GM23338 (cell line): ENCODE measurements at regions not wholly inside any gene's neighbourhood (a gene's known extent, or its start where the extent isn't known, plus 50 kb on each side); places are given as distances from the start of the nearest gene placed in this dataset.

Experiments
- EZH2 ChIP-seq: fragments of 200-600 bp; sonication (generic); IDR thresholded peaks from one replicate; pipeline ENCODE4 v1.8.0; 2017; ENCODE audit warnings: antibody characterized with exemption, mild to moderate bottlenecking, low read depth; ENCODE audit not compliant: unreplicated experiment
- EZH2phosphoT487 ChIP-seq: fragments of 200-600 bp; sonication (generic); IDR thresholded peaks from one replicate; pipeline ENCODE4 v1.8.1; 2018; ENCODE audit warnings: antibody characterized with exemption; ENCODE audit not compliant: unreplicated experiment
- POLR2AphosphoS5 ChIP-seq: IDR thresholded peaks from 2 replicates; pipeline ENCODE4 v1.6.1; 2016; ENCODE audit warnings: antibody characterized with exemption, low read depth
- TF ChIP-seq, protein P1 (sequence below), 2 experiments: fragments of 200-600 bp in 1 of 2; sonication (generic) in 1 of 2; conservative IDR thresholded peaks; 2 replicates each; pipeline versions ENCODE4 v1.5.1 to v1.6.1; 2016 to 2017; ENCODE audit warnings: antibody characterized with exemption in 2 of 2, low read depth in 2 of 2, mild to moderate bottlenecking in 2 of 2, moderate library complexity in 1 of 2

DNA sequence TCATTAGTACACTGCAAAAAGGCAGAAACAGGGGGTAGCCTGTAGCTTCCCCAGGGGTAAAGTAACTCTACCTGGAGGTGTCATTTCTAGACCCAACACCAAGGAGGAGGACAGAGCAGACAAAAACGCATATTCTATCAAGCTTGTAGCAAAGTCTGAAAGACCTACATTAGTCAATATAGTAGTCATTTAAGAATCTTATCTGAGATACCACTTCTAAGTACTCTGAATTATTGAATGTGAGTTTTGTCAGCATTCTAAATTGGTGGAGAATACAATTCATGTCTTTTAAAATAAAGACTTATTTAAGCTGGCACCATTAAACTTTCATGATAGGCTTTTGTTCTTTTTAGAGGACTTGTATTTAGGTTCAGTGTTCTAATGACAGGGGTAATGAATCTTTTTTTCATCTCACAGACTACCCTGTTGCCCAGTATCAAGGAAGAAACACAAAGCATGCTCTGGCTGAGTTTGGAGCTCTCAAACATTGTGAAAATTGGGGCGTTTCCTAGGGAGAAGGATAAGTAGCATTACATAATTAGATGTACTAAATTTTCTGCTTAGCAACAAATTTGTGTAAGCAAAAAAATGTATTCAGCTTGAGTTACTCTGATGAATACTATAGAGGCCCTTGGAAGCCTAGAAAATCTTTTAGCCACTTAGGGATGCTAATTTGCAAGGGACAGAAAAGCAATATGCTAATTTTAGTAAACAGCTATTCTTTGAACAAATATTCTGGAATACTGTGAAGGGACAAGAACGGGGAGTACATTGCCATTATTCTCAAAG, 255.4 kb upstream of the HSF2 start:
- no peak for TF ChIP-seq EZH2
- no peak for TF ChIP-seq EZH2phosphoT487
- TF ChIP-seq, protein P1, sequence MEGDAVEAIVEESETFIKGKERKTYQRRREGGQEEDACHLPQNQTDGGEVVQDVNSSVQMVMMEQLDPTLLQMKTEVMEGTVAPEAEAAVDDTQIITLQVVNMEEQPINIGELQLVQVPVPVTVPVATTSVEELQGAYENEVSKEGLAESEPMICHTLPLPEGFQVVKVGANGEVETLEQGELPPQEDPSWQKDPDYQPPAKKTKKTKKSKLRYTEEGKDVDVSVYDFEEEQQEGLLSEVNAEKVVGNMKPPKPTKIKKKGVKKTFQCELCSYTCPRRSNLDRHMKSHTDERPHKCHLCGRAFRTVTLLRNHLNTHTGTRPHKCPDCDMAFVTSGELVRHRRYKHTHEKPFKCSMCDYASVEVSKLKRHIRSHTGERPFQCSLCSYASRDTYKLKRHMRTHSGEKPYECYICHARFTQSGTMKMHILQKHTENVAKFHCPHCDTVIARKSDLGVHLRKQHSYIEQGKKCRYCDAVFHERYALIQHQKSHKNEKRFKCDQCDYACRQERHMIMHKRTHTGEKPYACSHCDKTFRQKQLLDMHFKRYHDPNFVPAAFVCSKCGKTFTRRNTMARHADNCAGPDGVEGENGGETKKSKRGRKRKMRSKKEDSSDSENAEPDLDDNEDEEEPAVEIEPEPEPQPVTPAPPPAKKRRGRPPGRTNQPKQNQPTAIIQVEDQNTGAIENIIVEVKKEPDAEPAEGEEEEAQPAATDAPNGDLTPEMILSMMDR (conservative IDR thresholded peaks at IDR 0.05; ENCODE audit: low read depth in 2 of 2), result no peak
- no peak for TF ChIP-seq POLR2AphosphoS5
